Bronchial epithelial cell (primary cell): ENCODE measurements at regions not wholly inside any gene's neighbourhood (a gene's known extent, or its start where the extent isn't known, plus 50 kb on each side); places are given as distances from the start of the nearest gene placed in this dataset.
"Not testable (repeated sequence)": the region's sequence is repeated elsewhere in the genome, so short reads cannot be mapped to it uniquely, and the experiment has no call there.

Source experiments
- DNase-seq: peaks from one replicate; pipeline ENCODE4 v3.0.0-alpha.2; 2010; ENCODE audit warnings: low read depth
- FAIRE-seq: peaks from 2 replicates; lab custom pipeline; 2011; peaks lifted over from hg19 to GRCh38; lab: Jason Lieb, UNC
- H3K27me3 ChIP-seq: 2 replicates; pipeline ENCODE4 v1.5.1; 2011; ENCODE audit warnings: low read length; ENCODE audit not compliant: control insufficient read depth, insufficient read depth
- H3K36me3 ChIP-seq: 2 replicates; pipeline ENCODE4 v1.5.1; 2011; ENCODE audit warnings: low read length; ENCODE audit not compliant: control insufficient read depth, insufficient read depth
- H3K4me3 ChIP-seq: 2 replicates; pipeline ENCODE4 v1.5.1; 2011; ENCODE audit warnings: mild to moderate bottlenecking, low read depth, low read length, control low read depth
- TF ChIP-seq, protein P1 (sequence below): IDR thresholded peaks from 2 replicates; pipeline ENCODE4 v1.5.1; 2011; ENCODE audit warnings: mild to moderate bottlenecking, moderate library complexity, low read length, control low read depth, inconsistent platforms; ENCODE audit not compliant: insufficient read depth, severe bottlenecking

DNA sequence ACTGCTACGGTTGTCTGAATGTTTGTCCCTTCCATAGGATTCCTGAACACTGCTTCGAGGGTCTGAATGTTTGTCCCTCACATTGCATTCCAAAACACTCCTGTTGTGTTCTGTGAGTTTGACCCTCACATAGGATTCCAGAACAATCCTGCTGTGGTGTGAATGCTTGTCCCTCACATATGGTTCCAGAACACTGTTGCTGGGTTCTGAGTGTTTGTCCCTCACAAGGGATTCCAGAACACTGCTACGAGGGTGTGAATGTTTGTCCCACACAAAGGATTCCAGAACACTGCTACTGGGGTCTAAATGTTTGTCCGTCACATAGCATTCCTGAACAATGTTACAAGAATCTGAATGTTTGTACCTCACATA, 201.2 kb downstream of the FOXD4L6 start:
- FAIRE-seq: no peak
- no peaks in the 10 kb centered on the region for H3K27me3 ChIP-seq

DNA sequence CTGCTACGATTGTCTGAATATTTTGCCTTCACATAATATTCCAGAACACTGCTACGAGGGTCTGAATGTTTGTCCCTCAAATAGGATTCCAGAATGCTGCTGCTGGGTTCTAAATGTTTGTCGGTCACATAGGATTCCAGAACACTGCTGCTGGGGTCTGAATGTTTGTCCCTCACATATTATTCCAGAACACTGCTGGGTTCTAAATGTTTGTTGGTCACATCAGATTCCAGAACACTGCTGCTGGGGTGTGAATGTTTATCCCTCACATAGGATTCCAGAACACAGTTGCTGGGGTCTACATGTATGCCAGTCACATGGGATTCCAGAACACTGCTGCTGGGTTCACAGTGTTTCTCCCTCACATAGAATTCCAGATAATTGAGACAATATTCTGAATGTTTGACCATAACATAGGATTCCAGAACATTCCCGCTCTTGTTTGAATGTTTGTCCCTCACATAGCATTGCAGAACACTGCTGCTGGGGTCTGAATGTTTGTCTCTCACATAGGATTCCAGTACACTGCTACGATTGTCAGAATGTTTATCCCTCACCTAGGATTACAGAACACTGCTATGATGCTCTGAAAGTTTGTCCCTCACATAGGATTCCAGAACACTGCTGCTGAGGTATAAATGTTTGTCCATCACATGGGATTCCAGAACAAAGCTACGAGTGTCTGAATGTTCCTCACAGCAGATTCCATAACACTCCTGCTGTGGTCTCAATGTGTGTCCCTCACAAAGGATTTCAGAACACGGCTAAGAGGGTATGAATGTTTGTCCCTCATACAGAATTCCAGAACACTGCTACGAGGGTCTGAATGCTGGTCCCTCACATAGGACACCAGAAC, 201.8 kb downstream of the FOXD4L6 start:
- FAIRE-seq (no peak), DNase-seq (no peak)
- no peaks in the 10 kb centered on the region for H3K36me3 ChIP-seq
- no peaks in the 10 kb centered on the region for H3K27me3 ChIP-seq
- no peak overlapping the region for H3K4me3 ChIP-seq
- TF ChIP-seq, protein P1, sequence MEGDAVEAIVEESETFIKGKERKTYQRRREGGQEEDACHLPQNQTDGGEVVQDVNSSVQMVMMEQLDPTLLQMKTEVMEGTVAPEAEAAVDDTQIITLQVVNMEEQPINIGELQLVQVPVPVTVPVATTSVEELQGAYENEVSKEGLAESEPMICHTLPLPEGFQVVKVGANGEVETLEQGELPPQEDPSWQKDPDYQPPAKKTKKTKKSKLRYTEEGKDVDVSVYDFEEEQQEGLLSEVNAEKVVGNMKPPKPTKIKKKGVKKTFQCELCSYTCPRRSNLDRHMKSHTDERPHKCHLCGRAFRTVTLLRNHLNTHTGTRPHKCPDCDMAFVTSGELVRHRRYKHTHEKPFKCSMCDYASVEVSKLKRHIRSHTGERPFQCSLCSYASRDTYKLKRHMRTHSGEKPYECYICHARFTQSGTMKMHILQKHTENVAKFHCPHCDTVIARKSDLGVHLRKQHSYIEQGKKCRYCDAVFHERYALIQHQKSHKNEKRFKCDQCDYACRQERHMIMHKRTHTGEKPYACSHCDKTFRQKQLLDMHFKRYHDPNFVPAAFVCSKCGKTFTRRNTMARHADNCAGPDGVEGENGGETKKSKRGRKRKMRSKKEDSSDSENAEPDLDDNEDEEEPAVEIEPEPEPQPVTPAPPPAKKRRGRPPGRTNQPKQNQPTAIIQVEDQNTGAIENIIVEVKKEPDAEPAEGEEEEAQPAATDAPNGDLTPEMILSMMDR: no peak

More for the DNA sequence above, 201.2 kb downstream of the FOXD4L6 start:
- no peaks in the 10 kb centered on the region for H3K36me3 ChIP-seq
- no peak for DNase-seq
- no peak overlapping the region for H3K4me3 ChIP-seq
- TF ChIP-seq, protein P1: no peak

DNA sequence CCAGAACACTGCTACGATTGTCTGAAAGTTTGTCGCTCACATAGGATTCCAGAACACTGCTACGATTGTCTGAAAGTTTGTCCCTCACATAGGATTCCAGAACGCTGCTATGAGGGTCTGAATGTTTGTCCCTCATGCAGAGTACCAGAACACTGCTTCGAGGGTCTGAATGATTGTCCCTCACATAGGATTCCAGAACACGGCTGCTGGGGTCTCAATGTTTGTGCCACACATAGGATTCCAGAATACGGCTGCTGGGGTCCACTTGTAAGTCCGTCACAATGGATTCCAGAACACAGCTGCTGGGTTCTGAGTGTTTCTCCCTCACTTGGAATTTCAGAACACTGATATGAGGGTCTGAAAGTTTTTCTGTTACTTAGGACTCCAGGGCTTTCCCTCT, 203.3 kb downstream of the FOXD4L6 start:
- DNase-seq (no peak), FAIRE-seq (no peak)
- no peaks in the 10 kb centered on the region for H3K36me3 ChIP-seq
- H3K4me3 ChIP-seq: no peak overlapping the region
- TF ChIP-seq, protein P1: no peak
- H3K27me3 ChIP-seq: no peaks in the 10 kb centered on the region

DNA sequence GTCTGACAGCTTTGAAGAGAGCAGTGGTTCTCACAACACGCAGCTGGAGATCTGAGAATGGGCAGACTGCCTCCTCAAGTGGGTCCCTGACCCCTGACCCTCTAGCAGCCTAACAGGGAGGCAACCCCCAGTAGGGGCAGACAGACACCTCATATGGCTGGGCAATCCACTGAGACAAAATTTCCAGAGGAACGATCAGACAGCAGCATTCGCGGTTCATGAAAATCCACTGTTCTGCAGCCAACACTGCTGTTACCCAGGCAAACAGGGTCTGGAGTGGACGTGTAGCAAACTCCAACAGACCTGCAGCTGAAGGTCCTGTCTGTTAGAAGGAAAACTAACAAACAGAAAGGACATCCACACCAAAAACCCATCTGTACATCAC, 212.1 kb downstream of the FOXD4L6 start:
- FAIRE-seq, DNase-seq, H3K36me3 ChIP-seq, H3K4me3 ChIP-seq, H3K27me3 ChIP-seq: not testable (repeated sequence)

DNA sequence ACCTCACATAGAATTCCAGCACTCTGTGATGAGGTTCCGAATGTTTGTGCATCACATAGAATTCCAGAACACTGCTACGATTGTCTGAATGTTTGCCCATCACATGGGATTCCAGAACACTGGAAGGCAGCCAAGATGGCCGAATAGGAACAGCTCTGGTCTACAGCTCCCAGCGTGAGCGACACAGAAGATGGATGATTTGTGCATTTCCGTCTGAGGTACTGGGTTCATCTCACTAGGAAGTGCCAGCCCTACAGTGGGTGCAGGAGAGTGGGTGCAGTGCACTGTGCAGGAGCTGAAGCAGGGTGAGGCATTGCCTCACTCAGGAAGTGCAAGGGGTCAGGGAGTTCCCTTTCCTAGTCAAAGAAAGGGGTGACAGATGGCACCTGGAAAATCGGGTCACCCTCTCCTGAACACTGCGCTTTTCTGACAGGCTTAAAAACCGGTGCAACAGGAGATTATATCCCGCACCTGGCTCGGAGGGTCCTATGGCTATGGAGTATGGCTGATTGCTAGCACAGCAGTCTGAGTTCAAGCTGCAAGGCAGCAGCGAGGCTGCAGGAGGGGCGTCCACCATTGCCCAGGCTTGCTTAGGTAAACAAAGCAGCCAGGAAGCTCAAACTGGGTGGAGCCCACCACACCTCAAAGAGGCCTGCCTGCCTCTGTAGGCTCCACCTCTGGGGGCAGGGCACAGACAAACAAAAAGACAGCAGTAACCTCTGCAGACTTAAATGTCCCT, 212.7 kb downstream of the FOXD4L6 start:
- H3K27me3 ChIP-seq, FAIRE-seq, H3K4me3 ChIP-seq, H3K36me3 ChIP-seq: not testable (repeated sequence)
- DNase-seq: peak; percentile 46

DNA sequence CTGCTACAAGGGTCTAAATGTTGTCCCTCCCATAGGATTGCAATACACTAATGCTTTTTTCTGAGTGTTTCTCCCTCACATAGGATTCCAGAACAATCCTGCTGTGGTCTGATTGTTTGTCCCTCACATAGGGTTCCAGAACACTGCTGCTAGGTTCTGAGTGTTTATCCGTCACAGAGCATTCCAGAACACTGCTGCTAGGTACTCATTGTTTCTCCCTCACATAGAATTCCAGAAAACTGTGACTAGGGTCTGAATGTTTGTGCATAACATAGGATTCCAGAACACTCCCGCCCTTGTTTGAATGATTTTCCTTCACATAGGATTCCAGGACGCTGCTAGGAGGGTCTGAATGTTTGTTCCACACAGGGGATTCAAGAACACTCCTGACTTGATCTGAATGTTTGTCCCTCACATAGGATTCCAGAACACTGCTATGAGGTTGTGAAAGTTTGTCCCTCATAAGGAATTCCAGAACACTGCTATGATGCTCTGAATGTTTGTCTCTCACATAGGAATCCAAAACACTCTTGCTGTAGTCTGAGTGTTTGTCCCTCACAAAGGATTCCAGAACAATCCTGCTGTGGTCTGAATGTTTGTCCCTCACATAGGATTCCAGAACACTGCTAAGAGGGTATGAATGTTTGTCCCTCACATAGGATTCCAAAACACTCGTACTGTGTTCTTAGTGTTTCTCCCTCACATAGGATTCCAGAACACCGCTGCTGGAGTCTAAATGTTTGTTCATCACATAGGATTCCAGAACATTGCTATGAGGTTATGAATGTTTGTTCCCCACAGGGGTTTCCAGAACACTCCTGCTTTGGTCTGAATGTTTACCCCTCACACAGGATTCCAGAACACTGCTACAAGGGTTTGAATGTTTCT, 213.5 kb downstream of the FOXD4L6 start:
- FAIRE-seq (no peak), DNase-seq (no peak)
- no peak overlapping the region for H3K4me3 ChIP-seq

More for the DNA sequence above, 213.5 kb downstream of the FOXD4L6 start:
- Histone ChIP-seq H3K36me3 (no peaks in the 10 kb centered on the region), H3K27me3 (no peaks in the 10 kb centered on the region)
- TF ChIP-seq, protein P1: no peak
